IPS-20b (cell line): ENCODE measurements at regions not wholly inside any gene's neighbourhood (a gene's known extent, or its start where the extent isn't known, plus 50 kb on each side); places are given as distances from the start of the nearest gene placed in this dataset.

Experiments
- H3K27ac ChIP-seq: one replicate; pipeline ENCODE4 v1.5.1; 2013; ENCODE audit warnings: low read length
- H3K27me3 ChIP-seq: 2 replicates; pipeline ENCODE4 v1.6.1; 2013; ENCODE audit warnings: mild to moderate bottlenecking, low read length, inconsistent platforms; ENCODE audit not compliant: insufficient read depth
- H3K36me3 ChIP-seq: 2 replicates; pipeline ENCODE4 v1.6.1; 2013; ENCODE audit warnings: low read depth, mild to moderate bottlenecking, inconsistent platforms, low read length, moderate library complexity; ENCODE audit not compliant: insufficient read depth
- H3K4me1 ChIP-seq: 2 replicates; pipeline ENCODE4 v1.6.1; 2013; ENCODE audit warnings: mild to moderate bottlenecking, control low read depth, inconsistent platforms, low read length, moderate library complexity; ENCODE audit not compliant: insufficient read depth
- H3K4me3 ChIP-seq: 2 replicates; pipeline ENCODE4 v1.5.1; 2013; ENCODE audit warnings: mild to moderate bottlenecking, low read length, inconsistent platforms
- H3K9ac ChIP-seq: 2 replicates; pipeline ENCODE4 v1.6.1; 2013; ENCODE audit warnings: low read depth, mild to moderate bottlenecking, inconsistent platforms, low read length, moderate library complexity
- H3K9me3 ChIP-seq: 2 replicates; pipeline ENCODE4 v1.6.1; 2013; ENCODE audit warnings: mild to moderate bottlenecking, low read depth, low read length, inconsistent platforms; ENCODE audit not compliant: insufficient read depth

DNA sequence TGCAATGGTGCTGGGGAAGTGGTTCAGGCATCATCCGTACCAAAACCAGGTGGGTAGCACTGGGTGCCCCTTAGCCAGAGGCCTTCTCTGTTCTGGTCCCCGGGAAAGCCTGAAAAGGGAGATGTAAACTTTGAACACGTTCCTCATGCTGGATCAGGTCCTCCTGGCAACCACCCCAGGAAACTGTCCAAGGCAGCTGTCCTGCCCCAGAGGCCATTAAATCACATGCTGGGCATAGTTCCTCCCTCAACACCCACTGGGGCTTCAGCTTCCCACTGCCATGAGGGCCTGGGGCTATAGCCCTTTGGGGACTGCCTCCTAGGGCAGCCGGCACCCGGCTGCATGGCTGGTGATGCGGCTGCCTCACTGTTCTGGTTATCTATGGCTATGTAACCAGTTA, 228.9 kb upstream of the MVB12B start:
- Histone ChIP-seq H3K27me3 (no peaks in the 10 kb centered on the region), H3K36me3 (no peaks in the 10 kb centered on the region), H3K27ac (no peak overlapping the region), H3K4me3 (no peak overlapping the region), H3K4me1 (no peaks in the 10 kb centered on the region), H3K9me3 (no peaks in the 10 kb centered on the region), H3K9ac (no peak overlapping the region)

- no peak overlapping the region for H3K4me3 ChIP-seq
- no peaks in the 10 kb centered on the region for H3K4me1 ChIP-seq
- H3K27ac ChIP-seq: no peak overlapping the region
- H3K9ac ChIP-seq: no peak overlapping the region
- H3K9me3 ChIP-seq: no peaks in the 10 kb centered on the region
- H3K27me3 ChIP-seq: peaks cover 7% of the 10 kb centered on the region; the same call in 1 of the 2 replicates
- no peaks in the 10 kb centered on the region for H3K36me3 ChIP-seq
Measured at GRCh38 chr9:126106404-126106803, 220.2 kb upstream of the MVB12B start.

DNA sequence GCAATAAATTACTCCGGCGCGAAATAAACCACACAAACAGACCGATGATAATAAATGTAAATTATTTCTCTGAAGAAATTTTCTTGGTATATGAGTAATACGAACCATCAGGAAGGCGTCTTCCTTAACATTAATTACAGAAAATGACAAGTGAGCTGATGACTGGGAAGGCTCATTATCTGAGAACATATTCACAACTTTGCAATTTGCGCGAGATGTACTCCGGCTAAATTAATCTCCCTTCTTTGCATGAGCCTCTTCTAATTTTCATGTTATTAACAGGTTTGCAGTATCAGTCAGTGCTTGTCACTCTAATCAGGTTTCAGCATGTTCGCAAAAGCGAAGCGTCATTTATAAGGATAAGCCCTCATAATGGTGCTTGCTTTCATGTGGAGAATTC, 218.9 kb upstream of the MVB12B start:
- no peak overlapping the region for H3K27ac ChIP-seq
- no peak overlapping the region for H3K9ac ChIP-seq
- H3K4me1 ChIP-seq: no peaks in the 10 kb centered on the region
- peaks cover 7% of the 10 kb centered on the region; the same call in 1 of the 2 replicates for H3K27me3 ChIP-seq
- no peaks in the 10 kb centered on the region for H3K9me3 ChIP-seq
- H3K4me3 ChIP-seq: no peak overlapping the region
- H3K36me3 ChIP-seq: no peaks in the 10 kb centered on the region

DNA sequence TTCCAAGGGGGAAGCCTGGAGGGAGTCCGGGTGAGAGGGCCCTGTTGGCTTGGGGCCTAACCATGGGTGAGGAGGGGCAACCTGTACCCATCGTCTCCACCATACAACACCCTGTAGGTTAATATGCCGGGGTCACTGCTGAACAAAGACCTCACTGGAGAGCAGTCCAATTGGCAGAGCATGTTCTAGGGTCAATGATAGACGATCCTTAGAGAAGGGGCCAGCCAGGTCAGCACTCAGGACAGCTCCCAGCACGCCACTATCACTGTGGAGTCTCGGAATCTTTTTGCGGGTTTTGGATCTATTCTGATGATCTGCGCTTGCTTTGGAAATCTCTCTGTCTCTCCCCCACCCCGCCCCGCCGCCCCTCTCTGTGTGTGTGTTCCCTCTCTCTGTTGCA, 218.4 kb upstream of the MVB12B start:
- Histone ChIP-seq H3K4me1 (no peaks in the 10 kb centered on the region), H3K27ac (no peak overlapping the region), H3K27me3 (peaks cover 7% of the 10 kb centered on the region; the same call in 1 of the 2 replicates), H3K36me3 (no peaks in the 10 kb centered on the region), H3K9me3 (no peaks in the 10 kb centered on the region), H3K4me3 (no peak overlapping the region), H3K9ac (no peak overlapping the region)

DNA sequence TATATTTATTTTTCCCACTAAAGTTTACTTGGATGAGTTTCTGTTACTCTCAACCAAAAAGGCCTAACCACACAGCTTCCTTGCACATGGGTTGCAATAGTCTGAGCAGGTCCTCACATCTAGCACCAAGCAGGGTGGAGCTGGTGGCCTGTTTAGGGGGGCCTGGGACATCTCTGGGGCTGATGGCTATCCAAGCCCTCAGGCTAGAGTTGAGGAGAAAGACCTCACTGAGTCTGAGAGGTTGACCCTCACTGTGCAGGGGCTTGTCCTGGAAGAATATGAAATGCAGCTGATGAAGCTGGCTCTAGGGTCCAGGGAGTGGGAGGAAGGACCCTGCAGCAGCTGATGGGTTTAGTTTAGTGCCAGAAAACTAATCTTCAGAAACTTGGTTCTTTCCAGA, 217.1 kb upstream of the MVB12B start:
- no peaks in the 10 kb centered on the region for H3K9me3 ChIP-seq
- H3K36me3 ChIP-seq: no peaks in the 10 kb centered on the region
- H3K9ac ChIP-seq: no peak overlapping the region
- peaks cover 7% of the 10 kb centered on the region; the same call in 1 of the 2 replicates for H3K27me3 ChIP-seq
- no peaks in the 10 kb centered on the region for H3K4me1 ChIP-seq
- H3K4me3 ChIP-seq: no peak overlapping the region
- H3K27ac ChIP-seq: no peak overlapping the region

DNA sequence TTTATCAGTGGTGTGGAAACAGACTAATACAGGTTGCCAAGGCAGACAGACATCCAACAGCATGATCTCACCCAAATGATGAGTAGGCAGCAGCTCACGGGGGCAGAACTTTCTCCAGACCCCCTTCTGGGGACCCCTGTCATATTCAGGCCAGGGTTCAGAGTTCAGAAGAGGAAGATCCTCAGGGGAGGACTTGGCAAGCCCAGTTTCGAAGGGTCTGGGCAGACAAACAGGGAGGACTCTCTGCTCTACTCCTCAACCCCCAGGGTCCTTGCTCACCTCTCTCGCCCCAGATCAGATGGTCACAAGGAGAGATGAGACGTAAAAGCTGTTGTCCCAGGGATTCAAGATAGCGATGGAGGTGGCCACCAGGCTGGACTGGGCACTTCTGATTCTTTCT, 215.1 kb upstream of the MVB12B start:
- H3K27me3 ChIP-seq: peaks cover 7% of the 10 kb centered on the region; the same call in 1 of the 2 replicates
- no peaks in the 10 kb centered on the region for H3K36me3 ChIP-seq
- no peak overlapping the region for H3K9ac ChIP-seq
- no peaks in the 10 kb centered on the region for H3K4me1 ChIP-seq
- H3K27ac ChIP-seq: no peak overlapping the region
- H3K4me3 ChIP-seq: no peak overlapping the region
- H3K9me3 ChIP-seq: no peaks in the 10 kb centered on the region

- no peak overlapping the region for H3K9ac ChIP-seq
- H3K4me3 ChIP-seq: no peak overlapping the region
- no peaks in the 10 kb centered on the region for H3K4me1 ChIP-seq
- no peak overlapping the region for H3K27ac ChIP-seq
- H3K27me3 ChIP-seq: peaks cover 7% of the 10 kb centered on the region; the same call in 1 of the 2 replicates
- no peaks in the 10 kb centered on the region for H3K36me3 ChIP-seq
- no peaks in the 10 kb centered on the region for H3K9me3 ChIP-seq
Measured at GRCh38 chr9:126112135-126112720, 214.4 kb upstream of the MVB12B start.

DNA sequence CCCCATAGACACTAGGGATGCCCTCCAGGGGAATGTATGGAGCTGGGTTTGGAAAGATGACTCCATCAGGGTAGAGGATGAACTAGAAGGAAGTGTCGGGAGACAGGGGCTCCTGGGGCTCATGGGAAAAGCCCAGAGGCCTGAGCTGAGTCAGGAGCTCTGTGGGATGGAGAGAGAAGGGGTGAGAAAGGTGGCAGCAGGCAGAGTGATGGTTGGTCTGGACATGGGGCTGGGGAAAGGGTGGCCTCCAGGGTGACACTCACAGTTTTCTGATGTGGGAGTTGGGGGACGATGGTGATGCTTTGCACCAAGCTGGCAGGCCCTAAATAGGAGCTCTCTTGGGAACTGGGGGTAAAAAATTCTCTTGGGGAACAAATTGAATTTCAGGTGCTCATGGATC, 213.5 kb upstream of the MVB12B start:
- no peak overlapping the region for H3K9ac ChIP-seq
- H3K27me3 ChIP-seq: peaks cover 7% of the 10 kb centered on the region; the same call in 1 of the 2 replicates
- no peak overlapping the region for H3K4me3 ChIP-seq
- H3K9me3 ChIP-seq: no peaks in the 10 kb centered on the region
- no peak overlapping the region for H3K27ac ChIP-seq
- no peaks in the 10 kb centered on the region for H3K4me1 ChIP-seq
- H3K36me3 ChIP-seq: no peaks in the 10 kb centered on the region

DNA sequence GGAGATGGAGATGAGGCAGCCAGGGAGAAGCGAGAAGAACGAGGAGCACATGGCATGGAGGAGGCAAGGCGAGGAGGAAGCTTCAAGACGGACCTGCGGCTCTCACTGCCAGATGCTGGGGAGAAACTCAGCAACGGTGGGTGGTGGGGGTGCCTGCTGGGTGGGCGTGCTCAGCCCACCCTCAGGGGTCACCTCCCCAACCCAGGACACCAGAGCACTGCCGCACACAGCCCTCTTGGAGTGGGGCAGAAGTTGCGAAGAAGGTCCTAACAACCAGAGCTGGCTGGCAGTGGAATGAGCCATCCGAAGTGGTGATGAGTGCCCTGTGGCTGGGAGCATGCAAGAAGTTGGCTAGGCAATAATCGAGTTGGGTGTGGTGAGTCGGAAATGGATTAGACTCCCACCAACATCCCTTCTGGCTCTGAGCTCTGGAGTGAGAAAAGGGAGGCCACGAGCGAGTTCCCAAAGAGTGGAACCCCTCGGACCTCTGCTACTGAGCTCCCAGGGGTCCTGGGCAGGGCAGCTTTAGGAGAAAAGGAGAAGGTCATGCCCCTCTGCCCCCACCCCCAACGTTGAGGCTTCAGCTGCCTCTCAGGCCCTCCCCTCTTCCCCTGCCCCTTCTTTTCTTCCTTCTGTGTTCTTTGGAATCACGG, 212.7 kb upstream of the MVB12B start:
- Histone ChIP-seq H3K9ac (no peak overlapping the region), H3K9me3 (no peaks in the 10 kb centered on the region), H3K27ac (no peak overlapping the region), H3K27me3 (peaks cover 3% of the 10 kb centered on the region; the same call in 1 of the 2 replicates), H3K4me1 (no peaks in the 10 kb centered on the region), H3K36me3 (no peaks in the 10 kb centered on the region), H3K4me3 (no peak overlapping the region)

DNA sequence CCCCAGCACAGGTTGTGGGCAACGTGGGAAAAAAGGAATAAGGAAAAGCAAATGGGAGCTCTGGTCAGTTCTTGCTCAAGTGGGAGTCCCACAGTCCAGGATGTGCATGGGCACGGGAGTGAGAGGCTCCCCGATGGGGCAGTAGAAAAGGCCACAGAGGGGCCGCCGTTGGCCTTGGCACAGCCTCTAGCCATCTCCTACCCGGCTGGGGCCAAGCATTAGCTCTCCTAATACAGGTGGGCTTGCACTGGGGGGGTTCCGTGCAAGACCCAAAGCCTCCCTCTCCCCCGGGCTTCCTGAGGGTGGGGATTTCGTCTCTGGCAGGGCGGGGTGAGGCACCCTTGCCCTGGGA, 212.2 kb upstream of the MVB12B start:
- Histone ChIP-seq H3K36me3 (no peaks in the 10 kb centered on the region), H3K9ac (no peak overlapping the region), H3K4me1 (no peaks in the 10 kb centered on the region), H3K9me3 (no peaks in the 10 kb centered on the region), H3K27me3 (no peaks in the 10 kb centered on the region; the same call in 1 of the 2 replicates), H3K4me3 (no peak overlapping the region), H3K27ac (no peak overlapping the region)

GRCh38 chr9:126114850-126115460, 211.7 kb upstream of the MVB12B start:
- no peaks in the 10 kb centered on the region for H3K36me3 ChIP-seq
- H3K27me3 ChIP-seq: no peaks in the 10 kb centered on the region; the same call in 1 of the 2 replicates
- H3K9me3 ChIP-seq: no peaks in the 10 kb centered on the region
- H3K9ac ChIP-seq: no peak overlapping the region
- H3K4me1 ChIP-seq: no peaks in the 10 kb centered on the region
- no peak overlapping the region for H3K4me3 ChIP-seq
- H3K27ac ChIP-seq: no peak overlapping the region
